Activated T-cell treated with anti-CD3 and anti-CD28 coated beads for 1 hour (primary cell): ENCODE measurements at regions not wholly inside any gene's neighbourhood (a gene's known extent, or its start where the extent isn't known, plus 50 kb on each side); places are given as distances from the start of the nearest gene placed in this dataset.
"Not testable (repeated sequence)": the region's sequence is repeated elsewhere in the genome, so short reads cannot be mapped to it uniquely, and the experiment has no call there.

ENCODE experiments used
- DNase-seq: peaks from one replicate; pipeline ENCODE4 v3.0.0-alpha.2; 2020; ENCODE audit warnings: low read depth

DNA sequence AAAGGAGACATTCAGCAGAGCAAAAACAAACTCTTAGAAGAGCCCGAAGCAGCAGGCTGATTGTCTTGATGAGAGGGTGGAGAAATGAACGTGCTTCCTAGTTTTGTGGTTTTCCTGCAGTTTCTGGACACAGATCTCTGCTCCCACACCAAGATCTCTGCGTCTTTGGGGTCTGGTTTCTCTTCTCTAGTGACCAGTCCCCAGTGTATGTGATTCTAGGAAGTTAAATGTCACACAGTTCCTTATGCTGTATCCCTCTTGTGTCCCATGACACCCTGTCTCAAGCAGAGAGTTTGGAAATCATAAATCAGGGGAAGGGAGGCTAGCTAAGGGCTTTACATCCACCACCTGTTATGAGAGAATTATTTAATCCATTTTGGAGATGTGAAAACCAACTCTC, 55.4 kb upstream of the KLF14 start:
- no peak for DNase-seq

DNA sequence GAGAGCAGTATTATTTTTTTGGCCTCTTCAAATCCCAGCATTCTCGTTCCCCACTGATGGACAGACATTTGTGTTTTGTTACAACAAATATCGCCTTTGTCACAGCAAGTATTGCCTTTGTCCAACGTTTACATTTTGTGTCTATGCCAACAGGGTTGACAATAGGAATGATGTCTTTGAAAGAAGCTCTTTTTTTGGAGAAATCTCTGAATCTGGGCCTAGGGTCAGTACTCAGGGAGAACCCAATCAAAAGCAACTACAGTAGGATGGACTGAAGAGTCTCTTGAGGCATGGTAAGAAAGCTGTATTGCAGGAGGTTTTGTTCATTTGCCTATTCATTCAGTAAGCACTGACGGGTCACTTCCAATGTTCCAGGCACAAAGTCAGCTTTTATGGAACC, 57.7 kb upstream of the KLF14 start:
- DNase-seq, result no peak

DNA sequence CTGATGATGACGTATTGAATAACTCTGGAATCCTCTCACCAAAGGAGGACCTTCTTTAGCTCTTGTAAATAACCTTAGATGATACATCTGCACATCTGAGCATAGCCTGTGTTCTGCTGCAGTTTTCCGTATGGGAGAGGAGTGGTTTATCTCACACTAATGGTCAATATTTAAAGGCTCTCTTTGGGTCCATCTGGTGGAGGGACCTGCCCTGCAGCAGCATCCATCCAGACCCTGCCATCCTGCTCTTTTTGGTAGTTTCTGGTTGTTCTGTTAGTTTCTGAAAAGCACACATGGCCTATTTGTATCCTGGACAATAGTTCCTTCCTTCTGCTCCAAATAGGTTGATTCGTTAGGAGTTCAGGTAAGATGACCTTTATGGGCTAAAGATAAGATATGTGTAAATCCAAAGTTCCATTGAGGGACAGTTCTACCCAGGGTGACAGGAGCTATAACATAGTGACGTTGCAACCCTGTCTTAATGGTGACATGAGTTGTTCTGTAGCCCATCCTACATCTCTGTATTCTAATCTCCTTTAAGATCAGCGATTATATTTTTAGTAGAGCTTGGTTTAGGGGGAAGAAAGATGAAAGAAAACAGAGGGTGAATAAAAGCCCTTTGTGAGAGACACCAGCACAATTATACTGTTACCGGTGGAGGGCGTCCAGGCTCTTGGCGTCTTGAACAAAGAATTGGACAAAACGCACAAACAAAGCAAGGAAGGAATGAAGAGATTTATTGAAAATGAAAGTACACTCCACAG, 60.0 kb upstream of the KLF14 start:
- no peak for DNase-seq

DNA sequence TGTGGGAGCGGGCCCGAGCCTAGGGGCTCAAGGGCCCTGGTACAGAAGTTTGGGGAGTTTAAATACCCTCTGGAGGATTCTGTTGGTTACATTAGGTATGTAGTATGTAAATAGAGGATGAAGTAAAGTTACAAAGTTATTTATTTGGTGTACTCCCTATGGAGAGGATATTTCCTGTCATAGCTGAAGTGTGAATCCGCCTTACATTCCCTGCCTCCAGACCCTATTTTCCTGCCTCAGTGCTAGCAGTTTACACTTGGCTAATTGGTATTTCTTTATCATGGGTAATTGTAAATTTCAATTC, 60.6 kb upstream of the KLF14 start:
- no peak for DNase-seq

DNA sequence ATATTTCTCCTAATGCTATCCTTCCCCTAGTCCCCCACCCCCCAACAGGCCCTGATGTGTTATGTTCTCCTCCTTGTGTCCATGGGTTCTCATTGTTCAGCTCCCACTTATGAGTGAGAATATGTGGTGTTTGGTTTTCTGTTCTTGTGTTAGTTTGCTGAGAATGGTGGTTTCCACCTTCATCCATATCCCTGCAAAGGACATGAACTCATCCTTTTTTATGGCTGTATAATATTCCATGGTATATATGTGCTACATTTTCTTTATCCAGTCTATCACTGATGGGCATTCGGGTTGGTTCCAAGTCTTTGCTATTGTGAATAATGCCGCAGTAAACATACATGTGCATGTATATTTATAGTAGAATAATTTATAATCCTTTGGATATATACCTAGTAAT, 62.4 kb upstream of the KLF14 start:
- DNase-seq, result not testable (repeated sequence)

DNA sequence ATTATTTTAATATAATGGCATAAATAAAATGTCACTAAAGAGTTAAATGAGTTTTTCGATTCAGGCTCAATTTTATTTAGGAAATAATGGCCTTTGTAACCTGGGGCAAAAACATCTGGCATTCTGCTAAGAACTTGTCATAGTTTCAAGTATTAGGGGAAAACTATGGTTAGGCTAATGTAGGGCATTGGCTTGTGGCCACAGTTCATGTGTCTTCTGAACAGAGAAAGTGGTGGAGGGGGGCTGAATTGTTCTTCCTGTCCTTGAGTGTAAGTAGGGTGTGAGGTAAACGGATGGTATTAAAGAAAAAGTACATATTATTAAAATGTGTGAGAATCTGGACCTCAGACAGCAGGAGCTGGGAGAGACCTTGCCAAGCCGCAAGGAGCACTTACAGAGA, 69.1 kb upstream of the KLF14 start:
- no peak for DNase-seq

DNA sequence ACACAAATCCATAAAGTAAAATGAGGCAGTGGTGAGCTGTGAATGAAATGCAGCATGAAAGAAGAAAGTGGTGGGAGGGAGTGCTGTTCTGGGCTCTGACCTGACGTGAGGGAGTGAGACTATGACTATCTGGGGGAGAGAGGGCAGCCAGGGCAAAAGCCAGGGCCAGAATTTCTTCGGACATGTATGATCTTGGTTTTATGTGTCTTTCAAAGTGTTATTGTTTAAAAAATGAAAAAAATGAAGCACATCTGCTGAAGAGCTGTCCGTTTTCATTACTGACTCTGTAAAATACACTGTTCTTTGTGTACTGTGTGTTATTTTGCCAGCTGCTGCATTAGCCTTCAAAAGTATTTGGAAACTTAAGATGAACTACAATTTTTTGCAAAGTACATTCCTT, 70.2 kb upstream of the KLF14 start:
- no peak for DNase-seq

DNA sequence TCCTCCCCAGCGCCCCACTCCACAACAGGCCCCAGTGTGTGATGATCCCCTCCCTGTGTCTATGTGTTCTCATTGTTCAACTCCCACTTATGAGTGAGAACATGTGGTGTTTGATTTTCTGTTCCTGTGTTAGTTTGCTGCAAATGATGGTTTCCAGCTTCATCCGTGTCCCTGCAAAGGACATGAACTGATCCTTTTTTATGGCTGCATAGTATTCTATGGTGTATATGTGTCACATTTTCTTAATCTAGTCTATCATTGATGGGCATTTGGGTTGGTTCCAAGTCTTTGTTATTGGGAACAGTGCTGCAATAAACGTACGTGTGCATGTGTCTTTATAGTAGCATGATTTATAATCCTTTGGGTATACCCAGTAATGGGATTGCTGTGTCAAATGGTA, 78.8 kb upstream of the KLF14 start:
- DNase-seq, result not testable (repeated sequence)

DNA sequence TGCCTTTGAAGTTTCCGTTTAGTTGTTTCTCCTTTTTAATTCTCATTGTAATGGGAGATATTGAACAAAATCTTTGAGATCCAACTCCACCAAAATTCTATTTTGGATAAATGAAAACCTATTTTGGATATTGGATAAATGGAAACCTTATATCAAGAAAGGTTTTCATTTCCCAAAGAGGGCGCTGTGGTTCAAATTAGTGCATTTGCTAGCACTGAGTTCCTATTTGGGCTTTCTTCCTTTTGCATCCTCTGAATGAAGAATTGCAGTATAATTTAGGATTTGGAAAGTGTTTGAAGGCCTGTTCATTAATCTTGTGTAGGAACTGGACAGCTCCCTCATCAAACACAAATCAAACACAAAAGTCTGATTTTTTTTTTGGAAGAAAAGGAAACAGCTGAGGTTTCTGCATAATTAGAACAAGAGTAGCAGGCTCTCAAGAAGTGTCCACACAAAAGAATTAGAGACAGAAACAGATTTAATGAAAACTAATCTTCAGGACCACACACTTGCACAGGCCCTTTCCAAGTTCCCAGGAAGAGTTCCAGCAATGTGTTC, 80.8 kb upstream of the KLF14 start:
- no peak for DNase-seq

DNA sequence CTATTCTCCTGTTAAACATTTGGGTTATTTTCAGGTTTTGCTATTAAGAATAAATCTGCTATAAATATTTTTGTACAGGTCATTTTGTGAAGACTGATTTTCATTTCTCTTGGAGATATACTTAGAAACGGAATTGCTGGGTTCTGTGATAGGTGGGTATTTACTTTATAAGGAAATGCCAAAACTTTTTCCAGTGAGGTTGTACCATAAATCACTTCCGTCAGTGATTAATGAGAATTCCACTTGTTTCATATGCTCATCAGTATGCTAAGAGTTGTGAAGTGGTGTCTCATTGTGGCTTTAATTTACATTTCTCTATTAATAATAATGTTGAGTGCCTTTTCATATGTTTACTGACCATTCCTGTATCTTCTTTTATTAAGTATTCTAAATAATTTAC, 84.0 kb upstream of the KLF14 start:
- no peak for DNase-seq

DNA sequence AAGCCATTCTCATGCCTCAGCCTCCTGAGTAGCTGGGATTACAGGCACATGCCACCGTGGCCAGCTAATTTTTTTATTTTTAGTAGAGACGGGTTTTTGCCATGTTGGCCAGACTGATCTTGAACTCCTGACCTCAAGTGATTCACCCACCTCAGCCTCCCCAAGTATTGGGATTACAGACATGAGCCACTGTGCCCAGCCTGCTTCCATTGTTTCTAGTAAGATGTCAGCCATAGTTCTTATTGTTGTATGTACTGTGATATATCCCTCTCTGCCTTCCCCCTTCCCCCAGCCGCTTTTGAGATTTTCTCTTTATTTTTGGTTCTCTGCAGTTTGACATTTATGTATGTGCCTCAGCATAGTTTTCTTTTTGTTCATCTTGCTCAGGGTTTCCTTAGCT, 87.9 kb upstream of the KLF14 start:
- DNase-seq, result no peak

DNA sequence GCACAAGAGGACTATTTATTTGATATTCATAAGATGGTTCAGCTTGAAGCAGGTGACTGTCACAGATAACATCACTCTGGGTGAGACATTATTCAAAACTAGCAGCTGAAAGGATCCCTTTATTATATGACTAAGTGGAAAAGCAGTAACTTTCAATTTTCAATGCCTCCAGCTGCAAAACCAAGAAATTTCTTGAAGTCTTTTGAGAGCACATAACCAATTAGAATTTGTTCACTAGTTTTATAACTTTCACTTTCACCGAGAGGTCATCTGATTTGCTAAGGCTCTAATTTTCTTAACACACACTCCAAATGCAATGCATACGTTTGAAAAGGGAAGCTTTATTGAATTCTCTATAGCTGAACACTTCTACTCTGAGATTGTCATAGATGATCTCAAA, 88.6 kb upstream of the KLF14 start:
- DNase-seq, result no peak

DNA sequence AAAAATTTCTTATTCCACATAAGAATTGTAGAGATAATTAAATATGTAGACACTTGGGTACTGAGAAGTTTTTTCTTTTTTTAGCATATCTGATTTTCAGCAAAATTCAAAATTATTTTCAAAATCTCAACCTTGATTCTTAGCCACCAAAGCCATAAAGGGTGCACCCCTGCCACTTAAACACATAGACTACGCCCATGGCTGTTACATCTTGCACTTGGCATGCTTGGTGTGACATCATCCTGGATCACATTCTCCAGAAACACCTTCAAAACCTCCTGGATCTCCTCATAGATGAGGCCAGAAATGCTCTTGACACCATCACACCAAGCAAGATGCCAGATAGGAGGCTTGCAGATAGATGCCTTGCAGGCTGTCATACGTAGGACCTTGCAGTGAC, 89.1 kb upstream of the KLF14 start:
- no peak for DNase-seq

DNA sequence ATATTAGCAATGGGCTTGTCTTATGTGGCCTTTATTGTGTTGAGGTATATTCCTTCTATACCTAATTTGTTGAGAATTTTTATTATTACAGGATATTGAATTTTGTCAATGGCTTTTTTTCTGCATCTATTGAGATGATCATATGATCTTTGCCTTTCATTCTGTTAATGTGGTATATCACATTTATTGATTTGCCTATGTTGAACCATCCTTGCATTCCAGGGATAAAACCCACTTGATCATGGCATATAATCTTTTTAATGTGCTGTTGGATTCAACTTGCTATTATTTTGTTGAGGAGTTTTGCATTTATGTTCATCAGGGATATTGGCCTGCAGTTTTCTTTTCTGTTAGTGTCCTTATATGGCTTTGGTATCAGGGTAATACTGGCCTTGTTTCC, 91.8 kb upstream of the KLF14 start:
- no peak for DNase-seq

DNA sequence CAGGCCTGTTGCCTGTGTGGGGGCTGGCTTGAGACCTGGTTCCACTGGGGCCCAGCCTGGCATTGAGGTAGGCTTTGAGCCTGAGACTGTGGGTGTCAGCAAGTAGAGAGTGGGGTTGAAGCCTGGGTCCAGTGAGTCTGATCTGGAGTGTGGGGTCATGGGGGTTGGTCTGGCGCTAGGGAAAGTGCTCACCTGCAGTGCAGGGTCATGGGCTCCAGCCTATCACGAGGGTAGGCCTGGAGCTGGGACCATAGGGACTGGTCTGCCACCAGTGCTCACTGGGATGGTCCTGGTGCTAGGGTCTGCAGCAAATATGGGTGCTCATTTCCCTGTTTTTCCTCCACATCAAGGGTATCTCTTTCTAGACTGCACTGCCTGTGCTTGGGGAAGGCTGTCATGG, 95.4 kb upstream of the KLF14 start:
- no peak for DNase-seq

DNA sequence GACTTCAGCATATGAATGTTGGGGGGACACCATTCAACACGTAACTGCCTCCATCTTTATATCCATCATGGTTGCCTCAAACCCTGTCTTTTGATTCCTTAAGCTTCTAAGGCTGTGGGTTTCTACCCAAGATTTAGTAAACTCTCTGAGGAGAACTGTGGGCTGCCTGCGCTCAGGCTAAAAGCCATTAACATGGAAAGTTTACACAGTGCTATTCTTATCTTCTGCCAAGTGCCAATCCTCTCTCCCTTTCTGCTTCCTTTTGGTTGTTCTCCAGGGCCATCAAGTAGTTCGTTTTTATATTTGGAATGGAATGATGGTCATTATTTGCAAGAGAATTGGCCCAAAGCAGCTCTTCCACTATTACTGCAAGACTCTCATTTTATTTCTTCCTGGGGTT, 97.3 kb upstream of the KLF14 start:
- no peak for DNase-seq

DNA sequence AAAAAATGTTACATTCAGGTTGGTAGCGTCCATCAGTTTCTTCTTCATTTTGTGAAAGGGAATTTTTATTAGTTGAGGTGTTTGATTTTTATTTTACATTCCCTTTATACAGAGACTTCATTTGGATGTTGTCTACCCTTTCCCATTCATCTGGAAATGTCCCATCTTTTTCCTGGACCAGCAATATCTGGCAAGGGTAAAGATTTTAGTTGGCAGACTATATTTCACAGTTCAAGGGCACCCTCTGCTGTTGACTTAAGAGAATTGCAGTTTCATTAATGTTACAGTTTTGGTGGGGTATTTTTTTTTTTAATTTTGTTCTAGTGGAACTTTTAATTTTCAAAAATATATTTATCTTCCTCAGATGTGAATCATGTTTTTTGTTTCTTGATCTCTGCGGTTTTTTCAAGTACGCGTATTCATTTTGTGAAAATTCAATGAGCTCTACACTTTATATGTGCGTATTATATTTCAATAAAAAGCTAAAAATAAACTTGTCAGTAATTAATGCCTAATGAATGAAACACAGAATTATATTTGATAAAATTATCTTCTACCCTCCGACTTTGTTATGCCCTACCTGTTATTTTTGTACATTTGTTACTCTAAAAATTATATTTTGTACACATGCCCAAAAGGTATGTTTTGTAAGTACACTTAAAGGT, 97.9 kb upstream of the KLF14 start:
- DNase-seq, result no peak

DNA sequence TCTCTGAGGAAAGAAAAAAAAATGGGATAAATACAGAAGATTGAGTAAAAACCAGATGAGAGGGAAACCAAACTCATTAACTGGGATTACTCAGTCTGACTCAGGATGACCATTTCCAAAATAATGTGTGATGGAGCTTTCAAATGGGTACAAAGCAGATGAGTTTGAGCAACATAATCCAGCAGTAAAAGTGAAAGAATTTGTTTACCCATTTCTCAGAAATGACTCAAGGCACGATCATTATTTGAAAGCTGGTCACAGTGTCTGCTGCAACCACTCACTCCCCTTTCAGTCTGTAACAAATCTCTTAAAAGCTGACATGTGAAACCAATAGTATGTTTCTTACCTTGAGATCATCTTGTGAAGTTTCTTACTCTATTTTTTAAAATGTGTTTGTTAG, 104.7 kb upstream of the KLF14 start:
- DNase-seq, result no peak

DNA sequence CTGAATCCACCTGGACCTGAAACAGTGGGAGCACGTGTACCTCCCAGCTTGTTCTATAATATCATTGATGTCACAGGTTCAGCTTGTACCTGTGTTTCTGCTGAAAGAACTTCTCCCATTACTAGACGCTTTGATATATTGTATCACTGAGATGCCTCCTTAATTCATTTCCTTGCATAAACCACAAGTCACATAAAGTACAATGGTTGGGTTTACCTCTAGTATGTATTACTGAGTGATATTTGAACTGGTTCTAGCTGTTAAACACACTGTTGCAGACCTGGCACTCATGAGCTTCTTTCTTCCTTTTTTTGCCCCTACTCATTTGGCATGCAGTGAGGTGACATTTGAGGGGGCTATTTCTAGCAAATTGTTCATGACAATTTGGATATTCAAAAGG, 106.6 kb upstream of the KLF14 start:
- DNase-seq, result no peak

DNA sequence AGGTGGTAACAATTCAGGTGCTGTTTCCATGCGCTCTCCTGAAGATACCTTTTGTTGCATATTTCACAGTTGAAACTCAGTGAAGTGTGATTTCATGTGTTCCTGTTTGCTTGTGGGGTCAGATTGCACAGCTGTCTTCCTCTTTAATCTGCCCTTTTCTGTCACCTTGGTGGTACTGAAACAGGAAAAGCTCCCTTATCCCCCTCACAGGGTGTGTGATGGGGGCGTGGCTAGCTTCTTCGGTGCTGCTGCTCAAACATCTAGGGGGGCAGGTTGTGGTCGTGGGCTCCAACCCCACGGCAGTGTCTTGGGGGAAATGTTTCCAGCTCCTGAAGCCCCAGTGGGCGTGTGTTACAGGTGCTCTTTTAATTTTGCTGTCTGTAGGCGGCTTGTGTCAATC, 107.4 kb upstream of the KLF14 start:
- no peak for DNase-seq

DNA sequence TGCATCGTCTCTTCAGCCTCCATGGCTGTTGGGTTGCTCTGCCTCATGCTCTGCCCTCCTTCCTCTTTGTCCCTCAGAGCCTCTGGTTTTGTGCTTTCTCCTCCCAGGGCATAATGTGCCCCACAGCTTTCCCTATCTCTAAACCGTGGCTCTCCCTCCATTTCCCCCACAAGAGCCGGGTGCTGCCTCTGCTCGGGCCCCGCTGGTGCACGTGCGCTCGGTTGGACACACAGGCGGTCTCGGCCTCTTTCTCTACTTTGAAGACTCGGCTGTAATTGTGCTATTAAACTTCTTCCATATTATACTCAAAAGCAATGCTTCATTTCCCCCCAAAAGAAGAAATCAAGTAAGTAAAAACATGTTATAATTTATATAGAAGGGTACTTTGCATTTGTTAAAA, 109.7 kb upstream of the KLF14 start:
- DNase-seq, result no peak

DNA sequence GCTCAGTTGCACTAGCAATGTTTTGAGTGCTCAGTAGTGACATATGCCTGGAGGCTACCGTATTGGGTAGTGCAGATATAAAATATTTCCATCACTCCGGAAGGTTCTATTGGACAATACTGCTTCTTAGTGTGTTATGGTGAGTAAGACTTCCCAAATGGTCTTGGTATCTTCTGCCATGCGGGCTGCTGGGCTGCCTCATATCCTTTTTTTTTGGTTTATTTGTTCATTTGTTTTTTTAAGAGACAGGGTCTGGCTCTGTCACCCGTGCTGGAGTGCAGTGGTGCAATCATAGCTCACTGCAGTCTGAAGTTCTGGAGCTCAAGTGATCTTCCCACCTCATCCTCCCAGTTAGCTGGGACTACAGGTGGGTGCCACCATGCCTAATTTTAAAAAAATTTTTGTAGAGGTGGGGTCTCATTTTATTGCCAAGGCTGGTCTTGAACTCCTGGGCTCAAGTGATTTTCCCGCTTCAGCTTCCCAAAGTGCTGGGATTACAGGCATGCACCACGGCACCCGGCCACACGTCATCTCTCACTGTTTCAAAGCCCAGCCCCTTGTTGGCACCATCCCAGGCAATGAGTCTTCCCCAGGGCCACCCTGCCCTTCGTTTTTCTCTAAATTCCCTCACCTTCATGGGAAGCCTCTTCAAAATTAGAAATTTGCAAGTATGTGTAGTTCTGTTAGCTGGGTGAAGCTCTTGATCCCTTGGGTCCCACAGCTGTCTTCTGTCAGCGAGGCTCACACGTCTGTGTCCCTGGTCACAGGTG, 111.0 kb upstream of the KLF14 start:
- no peak for DNase-seq

DNA sequence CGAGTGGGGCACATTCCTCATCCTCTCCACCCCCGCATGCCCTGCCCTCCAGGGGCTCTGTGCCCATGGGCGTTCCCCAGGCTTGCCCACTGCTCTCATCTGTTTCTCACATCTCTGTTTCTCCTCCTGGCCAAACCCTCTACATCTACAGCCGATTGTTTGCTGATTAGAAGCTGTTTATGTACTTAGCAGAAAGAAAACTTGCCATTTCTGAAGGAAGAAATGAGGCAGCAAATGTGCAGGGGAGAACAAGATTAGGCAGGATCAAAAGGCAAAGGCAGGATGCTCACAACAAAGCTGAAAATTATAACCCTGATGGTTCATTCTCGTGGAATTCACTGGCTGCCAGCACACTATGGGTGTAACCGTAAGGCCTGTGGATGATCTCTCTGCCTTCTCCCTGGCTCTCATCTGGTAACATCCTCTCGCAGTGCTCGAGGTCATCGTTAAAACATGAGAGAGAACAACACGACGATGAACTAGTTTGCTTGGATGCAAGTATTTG, 111.6 kb upstream of the KLF14 start:
- DNase-seq, result no peak
